Keratinocyte (primary cell): ENCODE measurements at regions not wholly inside any gene's neighbourhood (a gene's known extent, or its start where the extent isn't known, plus 50 kb on each side); places are given as distances from the start of the nearest gene placed in this dataset.

Experiments used
- EZH2 ChIP-seq: IDR thresholded peaks from one replicate; pipeline ENCODE4 v1.6.1; 2012; ENCODE audit warnings: inconsistent platforms, mild to moderate bottlenecking, low read length, moderate library complexity
- TF ChIP-seq, protein P1 (sequence below), 3 experiments: IDR thresholded peaks in 1 of 3; conservative IDR thresholded peaks in 1 of 3; optimal IDR thresholded peaks in 1 of 3; 2 replicates in 2 of 3; 3 replicates in 1 of 3; pipeline versions ENCODE3 to v1.5.1; 2011; ENCODE audit warnings: low read length in 3 of 3, mild to moderate bottlenecking in 3 of 3, moderate library complexity in 2 of 3, control low read depth in 1 of 3, inconsistent platforms in 1 of 3; ENCODE audit not compliant: insufficient read depth in 2 of 3; ENCODE audit errors: extremely low read depth in 1 of 3

- TF ChIP-seq, protein P1, sequence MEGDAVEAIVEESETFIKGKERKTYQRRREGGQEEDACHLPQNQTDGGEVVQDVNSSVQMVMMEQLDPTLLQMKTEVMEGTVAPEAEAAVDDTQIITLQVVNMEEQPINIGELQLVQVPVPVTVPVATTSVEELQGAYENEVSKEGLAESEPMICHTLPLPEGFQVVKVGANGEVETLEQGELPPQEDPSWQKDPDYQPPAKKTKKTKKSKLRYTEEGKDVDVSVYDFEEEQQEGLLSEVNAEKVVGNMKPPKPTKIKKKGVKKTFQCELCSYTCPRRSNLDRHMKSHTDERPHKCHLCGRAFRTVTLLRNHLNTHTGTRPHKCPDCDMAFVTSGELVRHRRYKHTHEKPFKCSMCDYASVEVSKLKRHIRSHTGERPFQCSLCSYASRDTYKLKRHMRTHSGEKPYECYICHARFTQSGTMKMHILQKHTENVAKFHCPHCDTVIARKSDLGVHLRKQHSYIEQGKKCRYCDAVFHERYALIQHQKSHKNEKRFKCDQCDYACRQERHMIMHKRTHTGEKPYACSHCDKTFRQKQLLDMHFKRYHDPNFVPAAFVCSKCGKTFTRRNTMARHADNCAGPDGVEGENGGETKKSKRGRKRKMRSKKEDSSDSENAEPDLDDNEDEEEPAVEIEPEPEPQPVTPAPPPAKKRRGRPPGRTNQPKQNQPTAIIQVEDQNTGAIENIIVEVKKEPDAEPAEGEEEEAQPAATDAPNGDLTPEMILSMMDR (optimal IDR thresholded peaks at IDR 0.05 in 1 of 3, IDR thresholded peaks at IDR 0.05 in 1 of 3, conservative IDR thresholded peaks at IDR 0.05 in 1 of 3; ENCODE audit: extremely low read depth in 1 of 3, insufficient read depth in 2 of 3, low read length in 3 of 3): peak in 1 of 3 experiments; percentile 27
- no peak for TF ChIP-seq EZH2
These were observed 842.2 kb downstream of the STIM2 start for GRCh38 chr4:27702730-27703431.
